NCI-H446 (cell line): ENCODE measurements at regions not wholly inside any gene's neighbourhood (a gene's known extent, or its start where the extent isn't known, plus 50 kb on each side); places are given as distances from the start of the nearest gene placed in this dataset.
"Not testable (repeated sequence)": the region's sequence is repeated elsewhere in the genome, so short reads cannot be mapped to it uniquely, and the experiment has no call there.

ENCODE experiments used
- DNase-seq, 2 experiments: peaks; one replicate each; lab custom pipeline; 2025; lab: John Stamatoyannopoulos, UW

DNA sequence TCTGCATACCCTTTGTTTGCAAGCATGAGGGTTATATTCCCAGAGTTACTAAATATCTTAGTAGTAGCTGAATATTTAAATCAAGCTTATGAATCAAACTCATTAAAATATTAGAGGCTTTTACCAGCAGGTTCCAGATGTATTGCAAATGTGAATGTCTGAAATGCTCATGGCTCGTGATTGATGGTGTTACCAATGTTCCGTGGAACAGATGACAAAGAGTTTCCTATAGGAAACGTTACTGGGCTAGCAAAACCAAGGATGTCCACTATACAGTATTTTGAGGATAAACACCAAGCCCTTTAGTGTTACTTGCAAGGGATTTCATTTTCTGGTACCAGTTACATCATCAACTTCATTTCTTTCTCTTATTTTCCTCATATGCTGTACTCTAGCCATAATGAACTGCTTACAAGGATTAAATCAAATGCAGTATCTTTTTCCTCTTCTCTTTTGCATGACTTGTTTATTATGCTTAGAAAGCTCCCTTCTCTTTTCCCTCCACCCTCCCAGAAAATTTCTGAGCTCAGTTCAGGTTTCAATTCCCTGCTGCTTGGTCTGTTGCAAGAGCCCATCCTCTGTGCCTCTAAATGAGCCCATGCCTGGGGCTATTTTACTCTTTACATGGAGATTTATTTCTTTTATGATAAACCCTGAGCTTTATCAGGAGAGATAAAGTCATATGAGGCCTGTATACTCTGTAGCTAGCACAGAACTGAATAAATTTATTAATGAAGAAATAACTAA lies 1537.1 kb upstream of the GOT2 start:
- DNase-seq = no peak

DNA sequence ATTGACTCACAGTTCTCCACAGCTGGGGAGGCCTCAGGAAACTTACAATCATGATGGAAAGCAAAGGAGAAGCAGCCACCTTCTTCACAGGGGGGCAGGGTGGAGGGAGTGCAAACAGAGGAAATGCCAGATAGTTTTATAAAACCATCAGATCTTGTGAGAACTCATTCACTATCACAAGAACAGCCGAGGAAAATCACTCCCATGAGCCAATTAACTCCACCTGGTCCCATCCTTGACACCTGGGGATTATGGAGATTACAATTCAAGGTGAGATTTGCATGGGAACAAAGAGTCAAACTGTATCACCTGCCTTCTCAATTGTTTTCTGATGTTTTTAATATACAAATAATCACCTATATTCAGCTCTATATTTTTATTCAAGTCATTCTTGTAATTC lies 1527.3 kb upstream of the GOT2 start:
- no peak for DNase-seq

DNA sequence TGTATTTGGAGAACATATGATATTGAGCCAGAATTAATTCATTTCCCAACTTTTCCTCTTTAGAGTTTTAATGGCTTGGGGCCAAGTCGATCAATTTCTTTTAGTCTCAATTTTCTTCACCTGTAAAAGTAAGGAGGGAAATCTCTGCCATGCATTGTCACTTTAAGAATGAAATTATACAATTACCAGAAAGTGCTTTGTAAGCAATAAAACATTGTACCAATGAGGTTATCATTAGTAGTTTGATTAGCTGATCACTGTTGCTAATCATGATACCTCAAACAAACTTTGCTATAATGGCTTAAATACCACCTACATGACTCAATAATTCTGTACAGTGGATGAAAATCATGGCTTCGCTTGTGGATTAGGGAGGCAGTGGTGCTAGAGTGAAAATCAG lies 1525.8 kb upstream of the GOT2 start:
- DNase-seq = no peak

DNA sequence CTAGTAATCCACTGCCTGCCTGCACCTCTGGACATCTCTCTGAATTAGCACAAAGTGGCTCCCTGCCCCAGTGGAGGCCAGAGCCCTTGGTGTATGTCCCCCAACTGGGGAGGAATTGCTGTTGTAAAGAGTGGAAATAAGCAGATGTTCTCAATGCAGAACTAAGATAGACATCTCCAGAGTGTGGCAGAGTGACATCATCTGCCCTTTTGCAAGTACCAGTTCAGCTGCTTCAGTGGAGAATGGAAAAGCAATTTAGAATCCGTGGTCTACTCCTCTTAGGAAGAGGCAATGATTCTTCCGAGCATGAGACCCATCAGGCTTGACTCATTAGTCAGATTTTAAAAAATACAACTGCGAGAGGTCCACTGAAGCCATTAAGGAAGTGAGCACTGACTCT lies 1512.0 kb upstream of the GOT2 start:
- no peak for DNase-seq

DNA sequence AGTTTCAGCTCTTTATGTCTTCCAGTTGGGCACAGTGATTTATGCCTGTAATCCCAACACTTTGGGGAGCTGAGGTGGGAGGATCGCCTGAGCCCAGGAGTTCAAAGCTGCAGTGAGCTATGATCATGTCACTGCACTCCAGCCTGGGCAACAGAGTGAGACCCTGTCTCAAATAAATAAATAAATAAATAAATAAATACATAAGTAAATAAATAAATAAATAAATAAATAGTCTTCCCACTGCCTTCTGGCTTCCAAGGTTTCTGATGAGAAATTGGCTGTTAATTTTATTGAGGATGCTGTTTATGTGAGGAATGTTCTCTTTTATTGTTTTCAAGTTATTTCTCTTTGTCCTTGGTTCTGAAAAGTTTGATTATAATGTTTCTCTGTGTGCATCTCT lies 1507.6 kb upstream of the GOT2 start:
- no peak for DNase-seq

DNA sequence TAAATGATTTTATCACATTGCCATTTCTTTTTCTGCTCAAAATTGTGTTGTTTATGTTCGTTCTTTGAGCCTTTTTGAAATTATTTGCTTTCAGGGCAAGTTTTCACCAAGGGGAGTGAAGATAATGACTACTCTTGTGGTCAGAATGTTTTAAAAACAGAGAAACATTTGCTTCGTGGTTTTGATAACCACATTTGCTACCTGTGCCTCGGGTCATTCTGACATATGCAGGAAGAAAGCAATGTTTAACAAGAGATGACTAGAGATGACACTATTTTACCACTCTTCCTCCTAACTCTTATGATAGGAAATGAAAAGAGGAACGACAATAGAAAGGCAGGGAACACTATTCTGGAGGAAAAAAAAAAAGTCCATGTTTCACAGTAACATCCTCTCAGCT lies 1496.5 kb upstream of the GOT2 start:
- no peak for DNase-seq

DNA sequence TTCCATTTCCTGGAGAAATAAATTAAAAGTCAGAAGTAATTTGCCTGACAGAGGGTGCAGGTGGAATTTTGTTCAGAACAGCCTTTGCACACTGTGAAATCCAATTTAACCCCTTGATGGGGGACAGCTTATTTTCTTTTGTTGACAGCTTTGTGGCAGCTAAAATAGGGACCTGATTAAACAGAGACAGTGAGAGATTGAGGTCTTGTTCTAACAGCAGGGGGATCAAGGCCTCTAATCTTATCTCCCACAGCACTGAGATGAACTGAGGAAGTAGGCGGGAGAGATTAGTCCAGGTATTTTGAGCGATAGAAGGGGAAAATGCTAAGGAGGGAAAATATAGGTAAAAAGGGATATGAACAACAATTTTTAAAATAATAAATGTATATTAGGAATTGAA lies 1491.4 kb upstream of the GOT2 start:
- DNase-seq = no peak

DNA sequence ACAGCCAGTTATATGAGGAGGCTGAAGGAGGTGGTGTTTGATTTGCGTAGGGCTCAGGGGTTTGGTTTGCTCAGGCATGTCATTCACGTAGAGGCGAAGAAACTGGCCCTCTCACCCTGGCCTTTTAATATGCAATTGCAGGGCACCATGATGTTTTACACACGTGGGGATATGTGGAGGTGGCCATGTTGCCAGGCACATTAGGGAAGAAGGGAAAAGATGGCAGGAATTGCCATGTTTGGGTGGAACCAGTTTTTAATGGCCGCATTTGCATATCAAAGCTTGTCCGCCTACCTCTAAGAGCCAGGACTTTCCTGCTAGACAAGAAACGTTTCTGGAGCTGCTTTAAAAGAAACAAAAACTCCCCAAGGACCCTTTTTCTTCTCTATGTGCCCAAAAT lies 1483.7 kb upstream of the GOT2 start:
- no peak for DNase-seq

DNA sequence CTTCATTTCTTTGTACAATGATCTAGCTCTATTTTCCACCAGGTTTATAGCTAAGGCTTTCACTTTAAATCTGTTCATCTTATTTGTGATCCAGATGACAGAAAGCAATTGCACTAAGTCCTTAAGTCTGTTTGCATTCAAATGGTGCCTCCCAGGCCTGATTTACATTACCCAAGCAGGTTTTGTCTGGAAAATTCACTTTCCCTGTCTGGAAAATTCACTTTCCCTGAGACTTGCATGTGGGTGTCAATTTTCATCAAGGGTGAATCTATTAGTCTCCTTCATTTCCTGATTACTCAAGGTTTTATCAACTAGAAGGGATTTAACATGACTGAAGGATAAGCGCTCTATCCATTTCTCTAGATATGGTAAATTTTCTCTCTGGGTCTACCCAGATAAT lies 1480.2 kb upstream of the GOT2 start:
- no peak for DNase-seq

DNA sequence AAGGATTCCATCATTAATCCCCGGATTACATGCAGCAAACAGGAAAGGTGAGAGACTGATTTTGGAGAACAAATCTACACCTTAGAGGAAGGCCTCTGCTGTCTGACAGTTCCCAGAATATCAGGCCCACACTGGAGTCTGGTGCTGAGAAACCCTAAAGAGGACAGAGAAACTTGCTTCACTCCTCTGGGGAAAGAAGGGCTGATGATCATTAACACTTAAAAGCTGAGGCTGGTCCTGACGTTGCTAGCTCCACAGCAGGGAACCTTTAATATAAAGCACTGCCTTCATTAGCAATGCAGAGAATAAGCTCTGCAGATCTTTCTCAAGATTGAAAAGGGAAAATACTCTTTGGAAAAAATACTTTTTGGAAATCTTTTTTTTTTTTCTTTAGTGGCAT lies 1472.4 kb upstream of the GOT2 start:
- DNase-seq = no peak

DNA sequence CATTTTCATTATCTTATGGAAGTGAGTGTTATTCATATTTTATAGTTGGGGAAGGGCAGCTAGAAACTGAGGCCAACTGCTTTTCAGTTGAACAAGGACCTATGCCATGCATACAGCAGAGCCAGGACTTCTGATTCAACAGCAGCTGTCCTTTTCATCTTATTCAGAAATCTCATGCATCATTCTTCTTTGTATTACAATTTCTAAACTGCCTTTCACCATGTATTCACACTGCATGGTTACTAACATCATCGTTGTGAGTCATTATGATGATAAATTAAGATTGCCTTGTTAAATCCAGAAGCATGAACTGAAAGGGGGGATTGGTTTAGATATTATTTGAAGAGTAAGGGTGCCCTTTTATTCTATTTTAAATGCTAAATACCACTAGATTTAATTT lies 1470.1 kb upstream of the GOT2 start:
- DNase-seq = no peak

DNA sequence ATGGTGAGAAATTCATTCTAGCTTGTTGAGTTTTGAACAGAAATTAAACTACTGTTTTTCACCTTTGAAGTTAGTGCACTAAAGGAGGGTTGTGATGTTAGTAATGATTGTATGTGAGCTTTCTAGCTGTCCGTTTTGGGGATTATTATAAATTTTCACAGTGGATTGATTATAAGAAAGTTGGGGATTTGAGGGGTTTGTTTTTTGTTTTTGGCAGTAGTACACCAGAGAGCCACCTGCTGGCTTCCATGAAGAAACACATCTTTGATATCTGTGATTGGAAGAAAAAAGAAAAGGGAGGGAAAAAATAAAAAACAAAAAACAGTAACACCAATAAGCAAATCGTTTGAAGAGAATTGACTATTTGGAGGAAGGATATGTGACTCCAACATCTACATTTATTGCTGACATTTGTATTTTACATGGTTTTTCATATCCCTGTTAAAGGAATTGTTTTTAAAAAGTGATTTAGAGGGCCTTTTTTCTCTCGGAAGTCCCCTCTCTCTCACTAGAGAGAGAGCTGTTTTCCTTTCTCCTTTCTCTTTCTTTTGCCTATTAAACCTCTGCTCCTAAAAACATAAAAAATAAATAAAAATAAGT lies 1469.5 kb upstream of the GOT2 start:
- DNase-seq = no peak

DNA sequence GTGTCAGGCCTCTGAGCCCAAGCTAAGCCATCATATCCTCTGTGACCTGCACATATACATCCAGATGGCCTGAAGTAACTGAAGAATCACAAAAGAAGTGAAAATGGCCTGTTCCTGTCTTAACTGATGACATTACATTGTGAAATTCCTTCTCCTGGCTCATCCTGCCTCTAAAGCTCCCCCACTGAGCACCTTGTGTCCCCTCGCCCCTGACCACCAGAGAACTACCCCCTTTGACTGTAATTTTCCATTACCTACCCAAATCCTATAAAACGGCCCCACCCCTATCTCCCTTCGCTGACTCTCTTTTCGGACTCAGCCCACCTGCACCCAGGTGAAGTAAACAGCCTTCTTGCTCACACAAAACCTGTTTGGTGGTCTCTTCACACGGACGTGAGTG lies 1466.6 kb upstream of the GOT2 start:
- DNase-seq = not testable (repeated sequence)

DNA sequence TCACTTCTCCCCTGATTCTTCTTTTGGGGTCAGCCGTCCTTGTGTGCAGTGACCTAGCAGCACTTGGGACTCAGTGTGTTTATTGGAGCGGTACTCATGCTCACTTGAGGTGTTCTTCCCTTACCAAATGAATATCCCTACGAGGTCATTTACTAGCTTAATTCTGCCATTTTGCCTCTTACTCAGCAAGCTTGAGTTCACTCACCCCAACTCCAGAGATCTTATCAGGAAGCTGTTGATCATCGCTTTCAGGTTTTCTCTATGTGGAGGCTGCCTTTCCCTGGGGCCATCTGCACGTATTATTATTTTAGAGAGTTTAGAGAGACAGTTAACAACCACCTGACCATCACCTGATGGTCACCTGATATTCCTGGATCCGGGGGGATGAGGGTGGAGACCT lies 1466.0 kb upstream of the GOT2 start:
- DNase-seq = no peak

DNA sequence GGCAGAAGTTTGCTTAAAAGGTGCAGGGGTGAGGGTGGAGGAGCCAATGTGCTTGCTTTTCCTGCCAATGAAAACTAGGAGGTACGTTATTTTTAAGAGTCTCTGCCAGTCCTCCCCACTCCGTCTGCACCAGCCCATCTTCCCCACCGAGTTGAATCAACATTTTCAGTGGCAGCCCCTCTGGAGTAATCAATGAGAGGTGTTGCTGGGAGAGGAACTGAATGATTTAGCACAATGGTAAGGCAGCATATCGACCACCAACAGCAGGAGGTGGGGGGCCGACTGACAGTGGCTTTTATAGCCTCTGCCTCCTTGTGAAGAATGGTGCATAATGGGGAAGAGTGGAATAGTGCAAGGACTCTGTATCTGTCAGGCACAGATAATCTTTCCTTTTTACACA lies 1465.0 kb upstream of the GOT2 start:
- no peak for DNase-seq

DNA sequence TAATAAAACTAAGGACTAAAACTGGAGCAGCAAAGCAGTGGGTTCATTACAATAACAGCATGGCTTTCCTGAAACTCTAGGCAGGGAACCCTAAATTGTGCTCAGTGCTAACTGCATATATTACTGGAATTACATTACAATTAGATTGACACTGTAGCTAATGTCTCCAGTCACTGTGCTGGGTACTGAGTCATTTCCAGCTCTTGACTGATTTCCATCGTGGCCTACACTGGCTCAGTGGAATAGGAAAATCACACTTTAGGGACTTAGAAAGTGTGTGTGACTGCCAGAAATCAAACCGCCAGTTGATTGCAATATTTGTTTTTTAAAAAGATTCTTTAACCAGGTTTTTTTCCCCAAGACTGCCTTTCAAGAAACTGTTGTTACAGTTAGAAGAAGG lies 1447.4 kb upstream of the GOT2 start:
- DNase-seq = no peak

DNA sequence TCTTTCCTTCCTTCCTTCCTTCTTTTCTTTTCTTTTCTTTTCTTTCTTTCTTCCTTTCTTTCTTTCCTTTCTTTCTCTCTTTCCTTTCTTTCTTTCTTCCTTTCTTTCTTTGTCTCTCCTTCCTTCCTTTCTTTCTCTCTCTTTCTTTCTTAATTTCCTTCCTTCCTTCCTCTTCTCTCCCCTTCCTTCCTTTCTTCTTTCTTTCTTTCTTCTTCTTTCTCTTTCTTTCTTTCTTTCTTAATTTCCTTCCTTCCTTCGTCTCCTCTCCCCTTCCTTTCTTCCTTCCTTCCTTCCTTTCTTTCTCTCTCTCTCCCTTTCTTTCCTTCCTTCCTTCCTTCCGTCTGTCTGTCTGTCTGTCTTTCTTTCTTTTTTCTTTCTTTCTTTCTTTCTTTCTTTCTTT lies 1446.5 kb upstream of the GOT2 start:
- DNase-seq = no peak

DNA sequence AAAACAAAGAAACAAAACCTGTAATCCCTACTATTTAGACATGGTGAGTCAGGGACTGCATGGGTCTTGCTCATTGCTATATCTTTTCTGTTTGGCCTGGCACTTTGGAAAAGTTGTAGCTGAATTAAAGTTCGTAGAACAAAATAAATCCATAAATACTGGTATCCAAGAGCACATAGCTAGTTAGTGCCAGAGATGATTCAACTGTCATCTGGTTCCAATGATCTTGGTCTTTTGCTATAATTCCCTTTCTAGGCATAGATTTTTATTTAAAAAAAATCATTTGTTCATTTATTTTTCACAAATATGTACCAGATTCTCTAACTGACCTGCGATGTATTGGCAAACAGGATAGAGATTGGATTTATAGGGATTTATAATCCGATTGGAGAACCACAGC lies 1436.1 kb upstream of the GOT2 start:
- DNase-seq = no peak

DNA sequence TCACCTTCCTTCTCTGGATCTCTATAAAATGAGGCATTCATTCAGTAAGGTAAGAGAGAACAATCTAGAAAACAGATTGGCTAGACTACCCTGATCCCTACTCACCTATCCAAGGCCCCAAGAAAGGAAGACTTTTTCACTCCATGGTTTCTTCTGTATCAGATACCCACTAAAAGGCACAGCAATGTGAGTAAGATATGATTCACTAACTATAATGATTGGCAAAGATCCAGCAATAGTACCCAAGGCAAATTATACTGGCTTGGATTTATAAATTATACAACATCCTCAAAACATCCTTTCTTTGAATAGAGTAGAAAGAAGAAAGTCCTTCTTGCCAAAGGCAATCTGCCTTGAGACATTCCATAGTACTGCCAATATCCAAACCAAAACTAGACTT lies 1432.0 kb upstream of the GOT2 start:
- DNase-seq = no peak

DNA sequence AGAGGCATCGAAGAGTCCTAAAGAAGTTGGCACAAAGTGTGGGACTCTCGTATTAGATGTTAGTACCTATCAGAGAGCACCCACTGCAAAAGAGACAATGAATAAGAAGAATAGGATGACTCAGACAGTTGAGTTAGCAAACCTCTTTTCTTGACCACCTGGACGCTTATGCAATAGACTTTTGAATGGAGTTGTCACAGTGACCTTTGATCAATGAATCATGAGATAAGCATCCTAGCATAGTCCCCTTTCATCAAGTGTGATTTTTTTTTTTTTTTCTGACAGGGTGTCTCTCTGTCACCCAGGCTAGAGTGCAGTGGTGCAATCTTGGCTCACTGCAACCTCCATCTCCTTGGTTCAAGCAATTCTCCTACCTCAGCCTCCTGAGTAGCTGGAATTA lies 1417.9 kb upstream of the GOT2 start:
- no peak for DNase-seq

DNA sequence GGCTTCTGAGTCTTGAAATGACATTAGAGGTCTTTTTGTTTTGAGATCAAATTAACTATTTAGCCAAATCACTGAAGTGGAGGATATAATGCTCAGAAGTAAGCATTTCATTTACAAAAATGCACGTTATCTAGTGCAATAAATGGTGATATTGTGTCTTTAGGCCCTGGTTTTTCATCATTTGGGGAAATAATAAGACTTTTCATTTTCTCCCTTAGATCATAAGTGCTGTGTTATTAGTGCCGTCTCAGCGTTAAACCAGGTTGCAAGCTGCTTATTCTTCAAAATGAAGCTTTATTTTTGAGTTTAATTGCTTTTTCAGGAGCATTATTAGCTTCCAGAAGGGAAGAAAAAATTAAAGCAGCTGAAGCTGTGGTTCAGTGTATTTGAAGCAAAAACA lies 1416.8 kb upstream of the GOT2 start:
- no peak for DNase-seq

DNA sequence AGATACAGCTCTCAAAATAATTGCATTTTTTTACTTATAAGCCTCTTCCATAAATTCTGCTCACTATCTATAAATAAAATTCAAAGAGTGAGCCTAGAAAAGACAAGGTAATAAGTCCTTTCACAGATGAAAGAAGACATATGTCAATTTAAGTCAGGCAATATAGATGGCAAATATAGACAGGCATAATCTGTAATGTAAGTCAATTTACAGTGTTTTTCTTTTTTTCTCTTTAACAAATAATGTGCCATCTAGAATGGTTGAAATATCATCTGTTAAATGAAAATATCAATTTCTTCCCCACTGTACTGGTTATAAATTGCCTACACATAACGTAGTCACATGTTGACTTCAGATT lies 1409.2 kb upstream of the GOT2 start:
- no peak for DNase-seq

DNA sequence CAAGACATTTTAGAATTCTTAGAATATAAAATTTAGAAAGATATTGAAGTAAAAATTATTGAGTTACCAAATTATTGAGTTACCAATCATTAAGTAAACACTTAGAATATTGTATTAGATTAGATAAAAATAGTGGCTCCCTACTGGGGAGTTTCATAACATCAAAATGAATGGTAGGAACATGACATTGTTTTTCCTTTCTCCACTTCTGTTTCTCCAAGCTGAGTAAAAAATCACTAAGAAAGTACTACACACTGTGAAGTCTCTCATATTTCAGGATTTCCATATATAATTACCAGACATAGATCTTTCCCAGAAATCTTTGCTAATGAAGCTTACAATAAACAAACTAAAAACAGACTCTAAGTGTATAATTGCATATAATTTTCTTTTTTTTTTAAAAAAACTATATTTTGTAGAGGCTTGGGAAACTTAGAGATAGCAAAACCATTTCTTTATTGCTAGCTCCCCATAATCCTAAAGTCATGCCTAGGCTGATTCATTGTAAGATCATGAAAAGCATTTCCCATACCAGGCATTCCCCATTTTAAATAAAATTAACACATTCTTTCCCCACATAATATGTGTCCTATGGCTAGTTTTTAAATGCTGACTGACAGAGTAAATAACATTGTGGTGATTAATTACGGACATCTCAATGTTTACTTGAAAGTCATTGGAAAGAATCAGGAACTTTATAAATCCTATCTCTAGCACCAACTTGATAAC lies 1408.7 kb upstream of the GOT2 start:
- no peak for DNase-seq

DNA sequence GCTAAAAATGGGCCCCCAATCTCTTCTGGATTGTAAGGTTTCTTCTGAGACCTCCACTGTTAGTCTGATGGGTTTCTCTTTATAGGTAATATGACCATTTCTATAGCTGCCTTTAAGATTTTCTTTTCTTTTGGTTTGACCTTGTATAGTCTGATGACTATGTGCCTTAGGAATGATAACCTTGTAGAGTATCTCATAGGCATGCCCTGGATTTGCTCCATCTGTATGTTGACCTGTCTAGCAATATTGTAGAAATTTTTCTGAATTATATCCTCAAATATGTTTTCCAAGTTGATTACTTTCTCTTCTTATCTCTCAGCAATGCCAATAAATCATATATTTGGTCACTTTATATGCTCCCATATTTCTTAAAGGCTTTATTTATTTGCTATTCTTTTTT lies 1403.8 kb upstream of the GOT2 start:
- DNase-seq = no peak
